BJ (cell line): ENCODE measurements at regions not wholly inside any gene's neighbourhood (a gene's known extent, or its start where the extent isn't known, plus 50 kb on each side); places are given as distances from the start of the nearest gene placed in this dataset.
A peak's percentile ranks its signal among the peaks of the same experiment; 100 is the strongest.

Experiments used
- CTCF ChIA-PET: fragments of 350-600 bp; formaldehyde crosslinking; extraction: SDS; loops from one replicate; lab custom pipeline; 2021; ENCODE audit warnings: antibody characterized with exemption, inconsistent platforms; lab: Yijun Ruan, JAX
- POLR2A ChIA-PET: fragments of 300-600 bp; sonication (Branson Sonifier 250); formaldehyde crosslinking; extraction: SDS; loops from one replicate; lab custom pipeline; 2021; ENCODE audit warnings: antibody characterized with exemption; lab: Charles Lee
- DNase-seq: peaks from one replicate; pipeline ENCODE4 v3.0.0-alpha.2; 2011; ENCODE audit warnings: low read depth
- H3K27me3 ChIP-seq: 2 replicates; pipeline ENCODE4 v1.6.0; 2011; ENCODE audit warnings: low read length; ENCODE audit not compliant: control insufficient read depth, insufficient read depth
- H3K36me3 ChIP-seq: 2 replicates; pipeline ENCODE4 v1.5.1; 2011; ENCODE audit warnings: low read length; ENCODE audit not compliant: control insufficient read depth, insufficient read depth
- H3K4me3 ChIP-seq: 2 replicates; pipeline ENCODE4 v1.5.1; 2011; ENCODE audit warnings: low read depth, mild to moderate bottlenecking, control low read depth, low read length
- CTCF ChIP-seq: IDR thresholded peaks from 2 replicates; pipeline ENCODE4 v1.5.1; 2011; ENCODE audit warnings: low read depth, mild to moderate bottlenecking, control low read depth, inconsistent platforms, low read length, moderate library complexity; ENCODE audit not compliant: insufficient read depth

DNA sequence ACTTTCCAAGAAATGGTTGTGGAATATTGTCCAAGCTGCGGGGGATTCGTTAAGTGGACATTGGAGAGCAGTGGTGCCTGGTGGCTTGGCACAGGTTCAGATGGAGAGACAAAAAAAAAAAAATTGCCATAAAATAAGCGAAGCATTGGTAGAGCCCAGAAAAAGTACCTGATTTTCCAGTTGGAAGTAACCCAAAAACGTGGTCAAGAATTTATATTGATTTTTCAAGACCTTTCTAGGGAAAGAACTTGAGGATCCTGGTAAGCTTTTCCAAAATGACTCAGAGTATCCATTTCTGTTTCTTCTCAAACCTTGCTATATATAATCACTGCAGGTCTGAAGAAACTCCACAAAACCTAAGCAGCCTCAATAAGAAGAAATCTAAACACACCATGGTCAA is 94.6 kb downstream of the ING1 start:
- TF ChIP-seq CTCF, result no peak
- Histone ChIP-seq H3K36me3 (no peaks in the 10 kb centered on the region), H3K27me3 (peaks cover 14% of the 10 kb centered on the region), H3K4me3 (no peak overlapping the region)
- ChIA-PET POLR2A (no interaction called here), CTCF (interaction anchor here (1.7 kb wide), 1 partner anchor 12 kb away, joined by 6 read pairs; no protein-coding TSS in a partner anchor)
- no peak for DNase-seq

DNA sequence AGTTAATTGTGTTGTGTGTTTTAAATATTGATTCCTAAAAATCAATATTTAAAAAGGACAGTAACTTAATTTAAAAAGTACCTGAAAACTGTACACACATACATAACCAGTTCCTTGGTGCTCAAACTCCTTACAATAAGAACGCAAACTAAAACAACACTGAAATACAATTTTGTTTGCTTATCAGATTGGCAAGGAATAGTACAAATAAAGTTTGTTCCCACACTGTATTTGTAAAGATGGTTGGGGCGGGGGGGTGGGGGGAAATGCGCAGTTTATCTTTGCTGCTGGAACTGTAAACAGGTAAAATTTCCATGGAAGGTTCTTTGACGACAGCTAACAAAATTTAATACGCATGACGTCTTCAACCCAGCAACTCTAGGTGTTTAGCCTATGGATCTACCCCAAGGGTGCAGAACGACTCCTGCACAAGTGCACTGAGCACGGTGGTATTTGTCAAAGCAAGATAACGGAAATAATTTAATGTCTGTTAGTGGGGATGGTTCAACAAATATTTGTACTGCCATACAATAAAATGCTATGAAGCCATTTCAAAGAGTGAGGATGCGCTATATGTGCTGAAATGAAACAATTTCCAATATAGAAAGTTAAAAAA is 96.5 kb downstream of the ING1 start:
- ChIA-PET POLR2A (no interaction called here), CTCF (no interaction called here)
- Histone ChIP-seq H3K4me3 (no peak overlapping the region), H3K36me3 (no peaks in the 10 kb centered on the region), H3K27me3 (peaks cover 14% of the 10 kb centered on the region)
- no peak for DNase-seq
- TF ChIP-seq CTCF, result no peak

- Histone ChIP-seq H3K4me3 (no peak overlapping the region), H3K36me3 (no peaks in the 10 kb centered on the region), H3K27me3 (peaks cover 14% of the 10 kb centered on the region)
- TF ChIP-seq CTCF, result no peak
- CTCF ChIA-PET, result interaction anchor here (1.4 to 2.0 kb wide), 2 partner anchors 11 to 217 kb away, joined by 3 to 11 read pairs; no protein-coding TSS in a partner anchor
- POLR2A ChIA-PET, result no interaction called here
- DNase-seq, result peak; percentile 4
Observed at GRCh38 chr13:110811008-110811720, 97.7 kb downstream of the ING1 start.

DNA sequence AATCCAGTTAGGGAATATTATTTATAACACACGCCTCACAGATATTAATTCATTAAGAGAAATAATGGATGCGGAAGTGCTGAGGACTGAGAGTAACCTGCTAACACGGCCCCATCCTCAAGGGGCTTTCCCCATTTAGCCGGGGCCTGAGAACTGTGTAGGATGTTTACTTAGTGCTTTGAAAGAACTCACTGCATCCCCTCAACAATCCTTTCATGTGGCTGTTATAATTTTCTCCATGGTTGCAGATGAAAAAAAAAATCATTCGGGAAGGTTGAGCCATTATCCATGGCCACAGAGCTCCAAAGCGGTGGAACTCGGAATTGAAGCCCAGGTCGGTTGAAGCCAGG is 98.2 kb downstream of the ING1 start:
- Histone ChIP-seq H3K4me3 (no peak overlapping the region), H3K27me3 (peaks cover 12% of the 10 kb centered on the region), H3K36me3 (no peaks in the 10 kb centered on the region)
- no peak for DNase-seq
- ChIA-PET POLR2A (no interaction called here), CTCF (interaction anchor here (0.6 to 2.0 kb wide), 6 partner anchors 9 to 218 kb away, joined by 3 to 11 read pairs (median 4); no protein-coding TSS in a partner anchor)
- TF ChIP-seq CTCF, result no peak

- CTCF ChIA-PET, result interaction anchor here (0.6 to 2.0 kb wide), 6 partner anchors 10 to 219 kb away, joined by 3 to 11 read pairs (median 4); no protein-coding TSS in a partner anchor
Observed at GRCh38 chr13:110812121-110812868, 98.8 kb downstream of the ING1 start.

More at GRCh38 chr13:110812121-110812868, 98.8 kb downstream of the ING1 start:
- POLR2A ChIA-PET, result no interaction called here
- no peak for DNase-seq
- Histone ChIP-seq H3K36me3 (no peaks in the 10 kb centered on the region), H3K4me3 (no peak overlapping the region), H3K27me3 (peaks cover 12% of the 10 kb centered on the region)
- TF ChIP-seq CTCF, result peak; percentile 9; the same call in 1 of the 2 replicates
